Mesothelial cell of epicardium (in vitro differentiated cells): ENCODE measurements at regions not wholly inside any gene's neighbourhood (a gene's known extent, or its start where the extent isn't known, plus 50 kb on each side); places are given as distances from the start of the nearest gene placed in this dataset.

Source experiments
- DNase-seq, 2 experiments: peaks; one replicate each; pipeline ENCODE4 v3.0.0; 2021; ENCODE audit warnings: low spot score in 2 of 2; ENCODE audit not compliant: unreplicated experiment in 2 of 2
- H3K27ac Mint-ChIP-seq: 2 replicates; pipeline ENCODE4 v1.8.0; 2021; ENCODE audit warnings: mixed read lengths
- H3K27me3 Mint-ChIP-seq: 2 replicates; pipeline ENCODE4 v1.8.0; 2021; ENCODE audit warnings: low read depth, mixed read lengths
- H3K36me3 Mint-ChIP-seq: 2 replicates; pipeline ENCODE4 v1.8.0; 2021; ENCODE audit warnings: mixed read lengths
- H3K4me1 Mint-ChIP-seq: 2 replicates; pipeline ENCODE4 v1.8.0; 2021; ENCODE audit warnings: mixed read lengths
- H3K4me3 Mint-ChIP-seq: 2 replicates; pipeline ENCODE4 v1.8.0; 2021; ENCODE audit warnings: mild to moderate bottlenecking, moderate library complexity, mixed read lengths
- H3K9me3 Mint-ChIP-seq: 2 replicates; pipeline ENCODE4 v1.8.0; 2021; ENCODE audit warnings: mixed read lengths
- TF ChIP-seq, protein P1 (sequence below): fragments of 200-600 bp; sonication (generic); IDR thresholded peaks from one replicate; pipeline ENCODE4 v1.5.0; 2021; ENCODE audit warnings: antibody characterized with exemption; ENCODE audit not compliant: unreplicated experiment

DNA sequence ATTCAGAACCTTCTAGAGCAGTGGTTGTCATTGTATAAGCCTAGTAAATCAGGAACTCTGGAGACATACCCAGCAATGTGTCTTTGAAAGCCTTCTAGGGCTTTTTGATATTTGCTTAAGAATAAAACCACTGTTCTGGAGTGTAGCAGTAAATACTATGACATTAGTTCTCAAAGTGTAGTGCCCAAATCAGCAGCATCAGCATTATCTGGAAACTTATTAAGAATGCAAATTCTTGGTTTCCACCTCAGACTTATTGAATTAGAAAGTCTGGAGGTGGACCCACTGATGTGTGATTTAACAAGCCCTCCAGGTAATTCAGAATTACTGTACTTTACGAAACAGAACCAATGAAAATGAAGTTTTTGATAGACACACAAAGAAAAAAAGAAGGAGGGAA, 509.7 kb downstream of the SUCLG1 start:
- Mint-ChIP-seq H3K36me3 (no peaks in the 10 kb centered on the region), H3K9me3 (no peaks in the 10 kb centered on the region), H3K4me3 (no peak overlapping the region), H3K27me3 (peaks cover 4% of the 10 kb centered on the region), H3K27ac (no peak overlapping the region), H3K4me1 (no peaks in the 10 kb centered on the region)
- DNase-seq = no peak
- TF ChIP-seq, protein P1, sequence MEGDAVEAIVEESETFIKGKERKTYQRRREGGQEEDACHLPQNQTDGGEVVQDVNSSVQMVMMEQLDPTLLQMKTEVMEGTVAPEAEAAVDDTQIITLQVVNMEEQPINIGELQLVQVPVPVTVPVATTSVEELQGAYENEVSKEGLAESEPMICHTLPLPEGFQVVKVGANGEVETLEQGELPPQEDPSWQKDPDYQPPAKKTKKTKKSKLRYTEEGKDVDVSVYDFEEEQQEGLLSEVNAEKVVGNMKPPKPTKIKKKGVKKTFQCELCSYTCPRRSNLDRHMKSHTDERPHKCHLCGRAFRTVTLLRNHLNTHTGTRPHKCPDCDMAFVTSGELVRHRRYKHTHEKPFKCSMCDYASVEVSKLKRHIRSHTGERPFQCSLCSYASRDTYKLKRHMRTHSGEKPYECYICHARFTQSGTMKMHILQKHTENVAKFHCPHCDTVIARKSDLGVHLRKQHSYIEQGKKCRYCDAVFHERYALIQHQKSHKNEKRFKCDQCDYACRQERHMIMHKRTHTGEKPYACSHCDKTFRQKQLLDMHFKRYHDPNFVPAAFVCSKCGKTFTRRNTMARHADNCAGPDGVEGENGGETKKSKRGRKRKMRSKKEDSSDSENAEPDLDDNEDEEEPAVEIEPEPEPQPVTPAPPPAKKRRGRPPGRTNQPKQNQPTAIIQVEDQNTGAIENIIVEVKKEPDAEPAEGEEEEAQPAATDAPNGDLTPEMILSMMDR = no peak

DNA sequence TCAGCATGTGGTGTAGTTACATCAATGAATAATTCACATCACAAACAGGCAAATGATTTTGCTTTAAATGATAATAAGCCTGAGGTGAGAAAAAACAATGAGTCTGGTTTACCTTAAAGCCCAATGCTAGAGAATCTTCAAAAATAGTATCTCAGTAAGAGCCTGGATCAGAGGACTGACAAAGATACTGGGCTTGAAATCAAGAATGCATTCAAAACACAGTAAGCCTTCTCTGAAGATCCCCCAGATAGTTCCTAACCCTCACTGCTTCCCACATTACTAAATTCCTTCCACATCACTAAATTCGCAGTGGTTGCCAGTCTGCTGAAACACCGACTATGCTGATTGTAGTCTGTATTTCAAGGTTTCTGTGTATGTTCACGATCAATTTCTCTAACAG, 514.9 kb downstream of the SUCLG1 start:
- TF ChIP-seq, protein P1 = no peak
- no peak overlapping the region for H3K4me3 Mint-ChIP-seq
- H3K36me3 Mint-ChIP-seq = no peaks in the 10 kb centered on the region
- H3K27ac Mint-ChIP-seq = no peak overlapping the region
- no peaks in the 10 kb centered on the region for H3K4me1 Mint-ChIP-seq
- no peak for DNase-seq
- no peaks in the 10 kb centered on the region for H3K9me3 Mint-ChIP-seq
- H3K27me3 Mint-ChIP-seq = peaks cover 7% of the 10 kb centered on the region

DNA sequence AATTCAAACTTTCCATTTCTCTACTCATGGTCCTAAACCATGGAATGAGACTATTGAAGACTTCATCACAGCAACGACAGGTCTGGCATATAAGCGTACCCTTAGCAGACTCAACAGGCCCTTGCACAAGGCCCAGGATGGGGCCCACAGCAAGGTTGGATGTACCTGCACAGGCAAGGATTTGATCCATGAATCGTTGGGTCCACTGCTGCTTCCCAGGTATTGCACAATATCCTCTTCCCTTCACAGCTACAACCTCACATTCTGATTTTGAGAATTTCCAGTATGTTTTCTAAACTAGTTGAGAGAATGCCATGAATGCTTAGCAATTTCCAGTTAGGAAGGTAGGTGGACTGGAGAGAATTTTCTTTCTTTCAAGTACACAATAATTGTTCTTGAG, 515.8 kb downstream of the SUCLG1 start:
- no peaks in the 10 kb centered on the region for H3K9me3 Mint-ChIP-seq
- peaks cover 7% of the 10 kb centered on the region for H3K27me3 Mint-ChIP-seq
- H3K36me3 Mint-ChIP-seq = no peaks in the 10 kb centered on the region
- DNase-seq = no peak
- no peak overlapping the region for H3K27ac Mint-ChIP-seq
- TF ChIP-seq, protein P1 = no peak
- H3K4me3 Mint-ChIP-seq = no peak overlapping the region
- no peaks in the 10 kb centered on the region for H3K4me1 Mint-ChIP-seq

DNA sequence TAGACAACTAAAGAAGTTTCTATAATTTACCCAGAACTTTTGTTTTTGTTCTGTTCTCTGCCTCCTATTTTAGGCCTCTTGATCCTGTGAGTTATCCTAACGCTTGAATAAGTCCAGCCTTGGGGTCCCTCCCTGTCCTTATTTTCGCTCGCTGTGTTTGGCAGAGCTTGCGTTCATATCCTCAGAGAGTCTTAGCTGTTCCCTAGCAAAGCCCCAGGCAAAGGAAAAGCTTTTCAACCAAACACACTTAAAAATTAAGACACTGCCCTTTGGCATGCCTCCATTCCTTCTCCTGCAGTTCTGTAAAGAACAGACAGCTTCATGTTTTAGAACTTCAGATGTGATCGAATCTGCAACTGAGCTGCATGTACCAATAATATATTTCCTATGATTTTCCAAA, 517.2 kb downstream of the SUCLG1 start:
- Mint-ChIP-seq H3K4me3 (no peak overlapping the region), H3K27ac (no peak overlapping the region), H3K4me1 (no peaks in the 10 kb centered on the region), H3K27me3 (peaks cover 4% of the 10 kb centered on the region), H3K9me3 (no peaks in the 10 kb centered on the region), H3K36me3 (no peaks in the 10 kb centered on the region)
- TF ChIP-seq, protein P1 = no peak
- no peak for DNase-seq

DNA sequence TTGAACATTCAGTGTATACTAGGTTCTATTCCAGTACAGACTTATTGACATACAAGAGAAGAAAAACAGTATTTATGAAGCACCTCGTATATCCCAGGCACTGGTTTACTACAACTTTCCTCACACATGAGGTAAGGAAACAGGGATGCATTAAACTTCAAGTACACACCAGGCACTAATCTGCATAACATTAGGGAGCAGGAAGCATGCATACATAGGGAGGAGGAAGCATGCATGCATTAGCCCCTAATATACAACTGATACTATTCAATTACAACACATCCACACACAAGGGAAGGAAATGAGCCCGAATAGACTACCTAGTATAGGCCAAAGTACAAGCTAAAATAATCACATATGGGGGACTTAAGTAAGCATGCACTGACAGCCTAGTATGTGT, 525.3 kb downstream of the SUCLG1 start:
- Mint-ChIP-seq H3K27me3 (peaks cover 1% of the 10 kb centered on the region), H3K36me3 (no peaks in the 10 kb centered on the region)

More for the DNA sequence above, 525.3 kb downstream of the SUCLG1 start:
- TF ChIP-seq, protein P1 = no peak
- no peaks in the 10 kb centered on the region for H3K9me3 Mint-ChIP-seq
- no peak overlapping the region for H3K4me3 Mint-ChIP-seq
- H3K4me1 Mint-ChIP-seq = no peaks in the 10 kb centered on the region
- H3K27ac Mint-ChIP-seq = no peak overlapping the region
- DNase-seq = no peak
